ENCODE measurements at regions not wholly inside any gene's neighbourhood (a gene's known extent, or its start where the extent isn't known, plus 50 kb on each side); places are given as distances from the start of the nearest gene placed in this dataset.

DNA sequence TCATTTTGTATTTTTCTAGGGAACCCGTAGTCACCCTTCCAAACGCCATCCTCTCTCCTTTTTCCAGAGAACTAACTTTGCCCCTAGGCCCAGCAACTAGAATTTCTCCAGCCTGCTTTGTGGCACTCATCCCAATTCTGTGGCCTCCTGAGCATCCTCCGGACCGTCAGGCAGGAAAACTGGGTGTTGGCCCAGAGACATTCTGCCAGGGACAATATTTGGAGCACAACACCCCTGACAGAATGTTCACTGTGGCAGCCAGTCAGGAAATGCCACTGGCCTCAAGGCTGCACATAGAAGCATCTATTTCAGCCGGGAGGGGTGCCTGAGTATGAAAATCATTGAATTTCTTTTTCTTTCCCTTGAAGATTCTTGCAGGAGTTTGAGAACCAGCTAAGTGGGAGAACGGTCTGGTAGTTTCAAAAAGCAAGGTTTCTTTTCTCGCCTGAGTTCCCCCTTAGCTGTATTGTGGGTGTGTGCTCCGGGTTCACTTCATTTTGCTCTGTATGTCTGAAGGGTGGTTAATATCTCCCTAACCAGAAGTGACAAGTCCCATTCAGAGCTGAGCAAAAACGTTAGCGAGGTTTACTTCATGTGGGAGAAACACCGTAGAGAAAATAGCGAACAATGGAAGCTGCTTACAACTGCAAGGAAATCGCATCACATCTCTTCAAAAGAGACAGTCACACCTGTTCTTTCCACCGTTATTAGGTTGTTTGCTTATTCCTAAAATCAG lies 108.1 kb upstream of the TPM1 start:
- Histone ChIP-seq H3K36me3 (ENCODE audit: control insufficient read depth, insufficient read depth, low read length) (no peaks in the 10 kb centered on the region), H3K4me3 (ENCODE audit: low read depth, low read length) (no peak overlapping the region)
- TF ChIP-seq, protein P1, sequence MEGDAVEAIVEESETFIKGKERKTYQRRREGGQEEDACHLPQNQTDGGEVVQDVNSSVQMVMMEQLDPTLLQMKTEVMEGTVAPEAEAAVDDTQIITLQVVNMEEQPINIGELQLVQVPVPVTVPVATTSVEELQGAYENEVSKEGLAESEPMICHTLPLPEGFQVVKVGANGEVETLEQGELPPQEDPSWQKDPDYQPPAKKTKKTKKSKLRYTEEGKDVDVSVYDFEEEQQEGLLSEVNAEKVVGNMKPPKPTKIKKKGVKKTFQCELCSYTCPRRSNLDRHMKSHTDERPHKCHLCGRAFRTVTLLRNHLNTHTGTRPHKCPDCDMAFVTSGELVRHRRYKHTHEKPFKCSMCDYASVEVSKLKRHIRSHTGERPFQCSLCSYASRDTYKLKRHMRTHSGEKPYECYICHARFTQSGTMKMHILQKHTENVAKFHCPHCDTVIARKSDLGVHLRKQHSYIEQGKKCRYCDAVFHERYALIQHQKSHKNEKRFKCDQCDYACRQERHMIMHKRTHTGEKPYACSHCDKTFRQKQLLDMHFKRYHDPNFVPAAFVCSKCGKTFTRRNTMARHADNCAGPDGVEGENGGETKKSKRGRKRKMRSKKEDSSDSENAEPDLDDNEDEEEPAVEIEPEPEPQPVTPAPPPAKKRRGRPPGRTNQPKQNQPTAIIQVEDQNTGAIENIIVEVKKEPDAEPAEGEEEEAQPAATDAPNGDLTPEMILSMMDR (IDR thresholded peaks at IDR 0.05; ENCODE audit: insufficient read depth, low read length, poor library complexity, severe bottlenecking) = no peak

DNA sequence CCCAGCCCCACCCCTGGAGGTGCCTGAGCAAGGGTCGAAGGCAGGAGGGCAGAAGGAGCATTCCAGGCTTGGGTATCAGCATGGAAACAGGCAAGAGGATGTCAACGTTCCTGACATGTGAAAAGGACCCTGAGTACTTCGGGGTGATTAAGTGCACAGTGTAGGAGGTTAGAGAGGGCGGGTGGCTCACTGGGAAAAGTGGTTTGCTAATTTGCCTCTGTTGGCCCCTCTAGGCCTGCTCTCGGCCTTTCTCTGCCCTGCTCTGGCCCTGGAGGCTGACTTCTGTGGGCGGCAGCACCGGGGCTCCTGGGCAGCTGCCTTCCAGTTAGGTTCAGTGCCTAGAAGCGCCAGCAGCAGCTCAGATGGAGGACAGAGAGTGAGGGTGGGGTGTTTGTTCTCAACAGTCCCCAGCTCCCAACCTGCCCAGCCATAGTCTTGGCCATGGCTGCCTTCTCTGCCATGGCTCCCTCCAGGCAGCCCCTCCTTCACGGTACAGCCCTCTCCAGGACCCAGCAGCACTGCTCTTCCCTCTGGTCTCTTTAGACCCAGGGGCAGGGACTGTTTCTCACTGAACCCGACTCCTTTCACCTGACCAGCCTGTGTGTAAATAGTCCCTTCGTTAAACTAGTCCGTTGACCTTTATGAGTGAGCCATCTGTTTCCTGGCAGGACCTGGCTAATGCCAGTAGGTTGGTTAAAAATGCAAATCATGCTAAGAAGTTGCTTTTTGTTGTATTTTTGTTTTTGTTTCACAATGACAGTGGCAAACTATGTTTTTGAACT lies 107.1 kb upstream of the TPM1 start:
- H3K36me3 ChIP-seq (ENCODE audit: control insufficient read depth, insufficient read depth, low read length) = no peaks in the 10 kb centered on the region
- no peaks in the 10 kb centered on the region for H3K27me3 ChIP-seq (ENCODE audit: control insufficient read depth, insufficient read depth, low read length)
- TF ChIP-seq, protein P1 (IDR thresholded peaks at IDR 0.05; ENCODE audit: insufficient read depth, low read length, poor library complexity, severe bottlenecking) = no peak
- no peak for DNase-seq (ENCODE audit: low read depth)
- no peak overlapping the region for H3K4me3 ChIP-seq (ENCODE audit: low read depth, low read length)

More for the DNA sequence above, 108.1 kb upstream of the TPM1 start:
- H3K27me3 ChIP-seq (ENCODE audit: control insufficient read depth, insufficient read depth, low read length) = no peaks in the 10 kb centered on the region
- no peak for DNase-seq (ENCODE audit: low read depth)

DNA sequence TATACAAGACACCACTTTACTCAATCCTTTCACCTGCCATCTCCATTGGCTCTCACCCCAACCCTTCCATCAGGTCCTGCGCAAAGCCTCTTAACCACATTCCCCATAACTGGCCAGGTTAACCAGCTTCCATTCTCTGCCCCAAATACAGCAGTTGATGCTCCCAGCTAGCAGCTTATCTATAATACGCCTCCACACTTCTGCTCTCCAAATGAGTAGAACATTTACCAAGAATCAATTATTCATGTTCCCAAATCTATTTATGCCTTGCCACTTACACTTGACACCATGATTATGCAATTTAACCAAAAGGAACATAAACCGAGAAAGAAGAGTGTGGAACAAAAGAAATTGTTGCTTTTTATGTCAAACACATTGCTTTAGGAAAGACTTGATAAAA lies 103.7 kb upstream of the TPM1 start:
- H3K27me3 ChIP-seq (ENCODE audit: control insufficient read depth, insufficient read depth, low read length) = no peaks in the 10 kb centered on the region
- H3K36me3 ChIP-seq (ENCODE audit: control insufficient read depth, insufficient read depth, low read length) = no peaks in the 10 kb centered on the region
- DNase-seq (ENCODE audit: low read depth) = no peak
- H3K4me3 ChIP-seq (ENCODE audit: low read depth, low read length) = no peak overlapping the region
- TF ChIP-seq, protein P1 (IDR thresholded peaks at IDR 0.05; ENCODE audit: insufficient read depth, low read length, poor library complexity, severe bottlenecking) = no peak

DNA sequence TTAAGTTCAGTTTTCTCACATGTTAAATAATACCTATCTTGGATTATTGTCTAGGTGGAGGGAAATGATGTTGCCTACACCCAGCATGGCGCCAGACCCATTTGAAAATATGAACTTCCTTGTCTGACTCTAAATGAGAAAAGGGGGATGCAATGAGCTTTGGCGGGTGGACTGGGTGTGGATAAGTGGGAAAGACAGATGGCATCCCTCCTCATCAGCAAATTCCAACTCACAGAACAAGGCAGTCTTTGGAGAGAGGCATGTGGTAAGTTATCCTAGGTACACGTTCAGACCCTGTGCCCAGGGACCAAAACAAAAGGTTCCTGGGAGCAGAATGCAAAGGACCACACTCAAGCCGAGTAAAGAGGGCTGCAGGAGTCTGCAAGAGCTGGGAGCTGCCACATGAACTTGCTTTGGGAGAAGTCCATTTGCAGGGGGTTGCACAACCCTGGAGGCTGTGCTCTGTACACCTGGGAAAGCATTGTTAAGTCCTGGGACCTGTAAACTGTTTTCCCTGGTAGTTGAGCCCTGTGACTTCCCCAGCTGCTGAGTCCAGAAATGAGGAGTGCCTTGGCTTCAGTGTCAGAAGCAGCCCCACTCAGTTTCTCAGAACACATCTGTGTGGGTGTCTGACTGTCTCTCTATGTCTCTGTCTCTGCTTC lies 102.3 kb upstream of the TPM1 start:
- Histone ChIP-seq H3K4me3 (ENCODE audit: low read depth, low read length) (no peak overlapping the region), H3K36me3 (ENCODE audit: control insufficient read depth, insufficient read depth, low read length) (no peaks in the 10 kb centered on the region), H3K27me3 (ENCODE audit: control insufficient read depth, insufficient read depth, low read length) (no peaks in the 10 kb centered on the region)
- TF ChIP-seq, protein P1 (IDR thresholded peaks at IDR 0.05; ENCODE audit: insufficient read depth, low read length, poor library complexity, severe bottlenecking) = no peak
- DNase-seq (ENCODE audit: low read depth) = no peak

DNA sequence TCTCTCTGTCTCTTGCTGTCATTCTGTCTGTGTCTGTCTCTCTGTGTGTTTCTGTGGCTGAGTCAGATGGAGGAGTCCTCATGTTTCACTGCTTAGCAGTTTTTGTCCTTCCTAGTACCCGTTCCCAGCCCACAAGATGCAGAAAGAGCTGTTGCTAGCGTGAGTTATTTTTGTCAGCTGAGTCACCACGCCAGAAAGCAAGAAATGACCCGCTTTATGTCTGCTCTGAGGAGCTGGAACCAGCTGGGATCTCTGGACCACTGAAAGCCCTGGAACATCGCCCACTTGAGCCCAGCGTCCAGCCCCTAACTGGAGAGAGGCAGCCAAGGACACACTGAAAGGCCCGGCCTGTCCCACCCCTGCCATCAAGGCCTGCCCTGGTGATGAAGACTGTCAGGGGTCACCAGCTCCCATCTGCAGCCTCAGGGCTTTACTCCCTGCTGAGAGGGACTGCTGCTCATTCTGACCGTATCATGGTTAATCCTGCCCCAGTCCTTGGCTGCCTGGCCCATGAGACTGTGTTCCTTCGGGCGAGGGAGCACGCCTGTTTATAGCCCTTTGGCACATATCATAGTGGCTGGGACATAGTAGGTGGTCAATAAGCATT lies 101.7 kb upstream of the TPM1 start:
- peak; percentile 86 for DNase-seq (ENCODE audit: low read depth)
- Histone ChIP-seq H3K27me3 (ENCODE audit: control insufficient read depth, insufficient read depth, low read length) (no peaks in the 10 kb centered on the region), H3K36me3 (ENCODE audit: control insufficient read depth, insufficient read depth, low read length) (no peaks in the 10 kb centered on the region), H3K4me3 (ENCODE audit: low read depth, low read length) (no peak overlapping the region)
- TF ChIP-seq, protein P1 (IDR thresholded peaks at IDR 0.05; ENCODE audit: insufficient read depth, low read length, poor library complexity, severe bottlenecking) = no peak

All from kidney epithelial cell (primary cell).